ENCODE measurements at regions not wholly inside any gene's neighbourhood (a gene's known extent, or its start where the extent isn't known, plus 50 kb on each side); places are given as distances from the start of the nearest gene placed in this dataset.

- TF ChIP-seq REST (IDR thresholded peaks at IDR 0.05; ENCODE audit: insufficient read depth in 1 of 2, low read depth in 2 of 2, low read length in 2 of 2), result no peak
- no peak for TF ChIP-seq FOXP2 (optimal IDR thresholded peaks at IDR 0.05; ENCODE audit: borderline replicate concordance, extremely low read depth, extremely low read length, insufficient read depth)
- TF ChIP-seq SIN3A (IDR thresholded peaks at IDR 0.05; ENCODE audit: borderline replicate concordance, insufficient read depth, low read length), result no peak
Observed at GRCh38 chr2:72001937-72002690, 145.5 kb downstream of the CYP26B1 start.
